Spleen (tissue), 11 donors: ENCODE measurements at regions not wholly inside any gene's neighbourhood (a gene's known extent, or its start where the extent isn't known, plus 50 kb on each side); places are given as distances from the start of the nearest gene placed in this dataset.

ENCODE experiments used
- DNase-seq: peaks from one replicate; pipeline ENCODE4 v3.0.0-alpha.2; 2020
- H3K27ac ChIP-seq, 8 donors: fragments of 200-600 bp; sonication (generic) in 7 of 8; 1 replicate in 4 of 8; 2 replicates in 4 of 8; pipeline versions ENCODE4 v1.5.0 to v1.8.0; 2016 to 2021; ENCODE audit warnings: inconsistent platforms in 4 of 8, mild to moderate bottlenecking in 4 of 8, moderate library complexity in 1 of 8
- H3K27me3 ChIP-seq, 7 donors: fragments of 200-600 bp; sonication (generic) in 6 of 7; replicated peaks in 1 of 7; 1 replicate in 4 of 7; 2 replicates in 3 of 7; pipeline versions ENCODE4 v1.5.0 to v1.8.0; 2016 to 2021; ENCODE audit warnings: inconsistent platforms in 3 of 7, mild to moderate bottlenecking in 1 of 7
- H3K36me3 ChIP-seq, 6 donors: fragments of 200-600 bp; sonication (generic) in 5 of 6; 1 replicate in 4 of 6; 2 replicates in 2 of 6; pipeline versions ENCODE4 v1.5.0 to v1.8.0; 2016 to 2021; ENCODE audit warnings: inconsistent platforms in 2 of 6
- H3K4me1 ChIP-seq, 6 donors: fragments of 200-600 bp; sonication (generic) in 5 of 6; 1 replicate in 3 of 6; 2 replicates in 3 of 6; pipeline versions ENCODE4 v1.5.0 to v1.8.0; 2016 to 2021; ENCODE audit warnings: inconsistent platforms in 3 of 6
- H3K4me3 ChIP-seq, 8 donors: fragments of 200-600 bp; sonication (generic) in 7 of 8; 1 replicate in 4 of 8; 2 replicates in 4 of 8; pipeline versions ENCODE4 v1.5.0 to v1.8.0; 2016 to 2021; ENCODE audit warnings: inconsistent platforms in 4 of 8, mild to moderate bottlenecking in 4 of 8, moderate library complexity in 2 of 8
- H3K9me3 ChIP-seq, 8 donors: fragments of 200-600 bp; sonication (generic) in 7 of 8; 1 replicate in 4 of 8; 2 replicates in 4 of 8; pipeline versions ENCODE4 v1.5.0 to v1.8.0; 2016 to 2021; ENCODE audit warnings: inconsistent platforms in 4 of 8
- POLR2A ChIP-seq, 3 donors: fragments of 450-650 bp; IDR thresholded peaks; one replicate each; pipeline ENCODE4 v1.5.1; 2017; ENCODE audit warnings: antibody characterized with exemption in 3 of 3, mild to moderate bottlenecking in 1 of 3
- POLR2AphosphoS5 ChIP-seq, 3 donors: sonication (generic); formaldehyde crosslinking; IDR thresholded peaks; one replicate each; pipeline ENCODE4 v1.5.1; 2017; ENCODE audit warnings: antibody characterized with exemption in 3 of 3
- WGBS, 5 donors: extraction: QIAGEN DNeasy Blood & Tissue Kit in 3 of 5; methylation state at CpG; one replicate each; pipeline versions ENCODE4 v1.1.5 to v1.1.7; 2013 to 2018; 5-methylcytosine and 5-hydroxymethylcytosine counted together
- intact Hi-C: fragments of 100-400 bp; cut with DNase I; formaldehyde crosslinking; loops from one replicate; pipeline ENCODE4 v1.15.0; 2023; ENCODE audit warnings: low total_unique reads
- TF ChIP-seq, protein P1 (sequence below), 11 experiments: fragments of 200-600 bp in 7 of 11; fragments of 450-650 bp in 4 of 11; sonication (generic) in 4 of 11; IDR thresholded peaks in 8 of 11; conservative IDR thresholded peaks in 3 of 11; 1 replicate in 7 of 11; 2 replicates in 4 of 11; pipeline versions ENCODE4 v1.4.0 to v1.8.0; 2016 to 2021; ENCODE audit warnings: antibody characterized with exemption in 11 of 11, inconsistent platforms in 4 of 11, mild to moderate bottlenecking in 1 of 11
- donor health status: healthy with polysubstance abuse.
- donor health status: DM: no; HTN: no; CAD: no; lungs with moderate emphysema.
- donor health status: DM: no; HTN: no; CAD: no.
- donor health status: Bipolar disorder and iron deficiency.
- donor health status: healthy.
- donor health status: DM: no; HTN: no; CAD: no.
- donor health status: DM: yes; HTN: yes; CAD: no.

DNA sequence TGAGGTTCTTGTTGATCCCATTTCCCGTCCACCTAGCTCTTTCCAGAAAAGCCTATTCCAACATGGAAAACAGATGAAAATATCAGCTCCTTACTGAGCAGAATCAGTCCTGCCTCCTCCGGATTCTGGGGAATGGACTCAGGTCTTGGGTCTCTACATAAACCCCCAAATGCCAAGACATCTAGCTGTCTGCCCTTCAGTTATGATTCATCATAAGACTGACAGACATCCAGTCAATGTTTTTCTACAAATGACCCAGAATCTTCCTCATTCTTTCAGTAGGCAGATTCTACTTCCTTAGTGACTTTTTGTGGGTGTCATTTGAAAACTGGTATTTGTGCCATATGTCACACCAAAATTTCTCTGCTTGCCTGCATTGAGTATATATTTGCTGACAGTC lies 103.0 kb upstream of the TGFBR2 start:
- Histone ChIP-seq H3K4me1 (peaks cover 0 to 36% (median 16%) of the 10 kb centered on the region in 6 donors), H3K36me3 (no peaks in the 10 kb centered on the region), H3K27me3 (no peaks in the 10 kb centered on the region), H3K27ac (peak overlapping the region in 3 of 8 donors; percentile 12 to 46 (median 24)), H3K9me3 (no peaks in the 10 kb centered on the region), H3K4me3 (no peak overlapping the region)
- WGBS, 5 donors, result 44 to 82% (median 77%) methylated on average over 2 of the region's 2 CpGs
- no peak for DNase-seq
- TF ChIP-seq POLR2A (IDR thresholded peaks at IDR 0.05) (no peak), POLR2AphosphoS5 (IDR thresholded peaks at IDR 0.05) (no peak)
- TF ChIP-seq, protein P1, sequence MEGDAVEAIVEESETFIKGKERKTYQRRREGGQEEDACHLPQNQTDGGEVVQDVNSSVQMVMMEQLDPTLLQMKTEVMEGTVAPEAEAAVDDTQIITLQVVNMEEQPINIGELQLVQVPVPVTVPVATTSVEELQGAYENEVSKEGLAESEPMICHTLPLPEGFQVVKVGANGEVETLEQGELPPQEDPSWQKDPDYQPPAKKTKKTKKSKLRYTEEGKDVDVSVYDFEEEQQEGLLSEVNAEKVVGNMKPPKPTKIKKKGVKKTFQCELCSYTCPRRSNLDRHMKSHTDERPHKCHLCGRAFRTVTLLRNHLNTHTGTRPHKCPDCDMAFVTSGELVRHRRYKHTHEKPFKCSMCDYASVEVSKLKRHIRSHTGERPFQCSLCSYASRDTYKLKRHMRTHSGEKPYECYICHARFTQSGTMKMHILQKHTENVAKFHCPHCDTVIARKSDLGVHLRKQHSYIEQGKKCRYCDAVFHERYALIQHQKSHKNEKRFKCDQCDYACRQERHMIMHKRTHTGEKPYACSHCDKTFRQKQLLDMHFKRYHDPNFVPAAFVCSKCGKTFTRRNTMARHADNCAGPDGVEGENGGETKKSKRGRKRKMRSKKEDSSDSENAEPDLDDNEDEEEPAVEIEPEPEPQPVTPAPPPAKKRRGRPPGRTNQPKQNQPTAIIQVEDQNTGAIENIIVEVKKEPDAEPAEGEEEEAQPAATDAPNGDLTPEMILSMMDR (IDR thresholded peaks at IDR 0.05 in 8 of 11, conservative IDR thresholded peaks at IDR 0.05 in 3 of 11), result no peak
- intact Hi-C loops, result no loop called here

DNA sequence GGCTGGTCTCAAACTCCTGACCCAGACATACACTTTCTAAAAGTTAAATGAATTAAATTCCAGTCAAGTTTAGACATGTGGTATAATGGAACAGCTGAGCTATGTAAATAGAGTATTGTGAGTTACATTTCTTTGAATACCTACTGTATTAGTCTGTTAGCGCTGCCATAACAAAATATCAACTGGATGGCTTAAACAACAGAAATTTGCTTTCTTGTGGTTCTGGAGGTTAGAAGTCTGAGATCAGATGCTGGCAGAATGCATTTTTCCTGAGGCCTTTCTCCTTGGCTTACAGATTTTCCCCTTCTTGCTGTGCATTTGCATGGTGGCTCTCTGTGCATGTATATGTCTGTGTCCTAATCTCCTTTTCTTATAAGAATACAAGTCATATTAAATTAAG lies 101.5 kb upstream of the TGFBR2 start:
- TF ChIP-seq POLR2A (IDR thresholded peaks at IDR 0.05), result no peak
- TF ChIP-seq, protein P1 (IDR thresholded peaks at IDR 0.05 in 8 of 11, conservative IDR thresholded peaks at IDR 0.05 in 3 of 11), result no peak
- TF ChIP-seq POLR2AphosphoS5 (IDR thresholded peaks at IDR 0.05), result no peak
- intact Hi-C loops, result no loop called here
- H3K4me1 ChIP-seq, result peaks cover 0 to 32% (median 13%) of the 10 kb centered on the region in 6 donors
- H3K36me3 ChIP-seq, result no peaks in the 10 kb centered on the region
- no peaks in the 10 kb centered on the region for H3K9me3 ChIP-seq
- no peak overlapping the region for H3K4me3 ChIP-seq
- DNase-seq, result no peak
- no peak overlapping the region for H3K27ac ChIP-seq
- H3K27me3 ChIP-seq, result no peaks in the 10 kb centered on the region
- 62 to 100% (median 98%) methylated on average over 1 of the region's 1 CpG for WGBS, 5 donors

DNA sequence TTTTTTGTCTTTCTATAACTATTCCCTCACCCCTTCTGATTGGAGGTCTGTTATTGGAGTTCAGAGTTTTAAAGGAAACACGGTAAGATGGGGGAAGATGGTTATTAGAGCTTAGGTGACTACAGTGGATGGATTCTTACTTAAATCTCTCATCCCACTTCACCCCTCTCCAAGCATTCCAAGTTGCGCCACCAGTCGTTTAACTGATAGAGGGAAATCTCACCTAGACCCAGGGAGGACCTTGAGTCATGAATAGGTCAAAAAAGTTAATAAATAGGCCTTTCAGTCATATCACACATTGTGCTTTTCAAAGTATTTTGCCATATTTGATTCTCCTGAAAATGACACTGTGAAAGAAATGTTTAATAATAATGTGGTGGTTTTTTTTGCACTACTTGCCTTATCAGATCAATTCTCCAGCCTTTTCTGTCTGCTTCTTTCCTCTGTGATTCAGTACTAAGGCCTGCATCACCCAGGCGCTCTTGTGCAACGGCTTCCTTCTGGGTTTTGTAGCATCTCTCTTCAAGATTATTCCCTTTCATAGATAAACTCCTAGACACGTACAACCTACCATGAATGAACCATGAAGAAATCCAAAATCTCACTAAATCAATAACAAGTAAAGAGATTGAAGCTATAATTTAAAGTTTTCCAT lies 100.4 kb upstream of the TGFBR2 start:
- TF ChIP-seq POLR2AphosphoS5 (IDR thresholded peaks at IDR 0.05), result no peak
- TF ChIP-seq, protein P1 (IDR thresholded peaks at IDR 0.05 in 8 of 11, conservative IDR thresholded peaks at IDR 0.05 in 3 of 11), result no peak
- no peak for TF ChIP-seq POLR2A (IDR thresholded peaks at IDR 0.05)
- WGBS, 5 donors, result 78 to 97% (median 92%) methylated on average over 6 of the region's 6 CpGs
- H3K4me1 ChIP-seq, result peaks cover 0 to 26% (median 13%) of the 10 kb centered on the region in 6 donors
- H3K27ac ChIP-seq, result no peak overlapping the region
- H3K36me3 ChIP-seq, result no peaks in the 10 kb centered on the region
- intact Hi-C loops, result no loop called here
- no peaks in the 10 kb centered on the region for H3K9me3 ChIP-seq
- no peaks in the 10 kb centered on the region for H3K27me3 ChIP-seq
- H3K4me3 ChIP-seq, result no peak overlapping the region
- no peak for DNase-seq

DNA sequence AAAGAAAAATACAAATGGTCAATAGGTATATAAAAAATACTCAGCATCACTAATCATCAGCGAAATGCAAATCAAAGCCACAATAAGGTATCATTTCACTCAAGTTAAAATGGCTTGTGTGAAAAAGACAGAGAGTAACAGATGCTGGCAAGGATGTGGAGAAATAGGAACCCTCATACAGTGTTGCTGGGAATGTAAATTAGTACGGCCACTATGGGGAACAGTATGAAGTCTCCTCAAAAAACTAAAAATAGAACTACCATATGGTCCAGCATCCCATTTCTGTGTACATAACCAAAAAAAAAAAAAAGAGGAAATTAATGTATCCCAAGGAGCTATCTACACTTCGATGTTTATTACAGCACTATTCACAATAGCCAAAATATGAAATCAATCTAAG lies 98.1 kb upstream of the TGFBR2 start:
- H3K27ac ChIP-seq, result no peak overlapping the region
- peaks cover 0 to 17% (median 7%) of the 10 kb centered on the region in 6 donors for H3K4me1 ChIP-seq
- H3K36me3 ChIP-seq, result no peaks in the 10 kb centered on the region
- no peaks in the 10 kb centered on the region for H3K9me3 ChIP-seq
- DNase-seq, result no peak
- whole genome bisulfite sequencing, 5 donors, result 85 to 88% (median 86%) methylated on average over 3 of the region's 3 CpGs
- intact Hi-C loops, result no loop called here
- H3K27me3 ChIP-seq, result no peaks in the 10 kb centered on the region
- H3K4me3 ChIP-seq, result no peak overlapping the region
- TF ChIP-seq, protein P1 (IDR thresholded peaks at IDR 0.05 in 8 of 11, conservative IDR thresholded peaks at IDR 0.05 in 3 of 11), result no peak
- TF ChIP-seq POLR2AphosphoS5 (IDR thresholded peaks at IDR 0.05), result no peak
